OCI-LY7 (cell line): ENCODE measurements at regions not wholly inside any gene's neighbourhood (a gene's known extent, or its start where the extent isn't known, plus 50 kb on each side); places are given as distances from the start of the nearest gene placed in this dataset.

Source experiments
- CTCF ChIP-seq: fragments of 200-600 bp; sonication (generic); conservative IDR thresholded peaks from 2 replicates; pipeline ENCODE4 v1.5.1; 2014; ENCODE audit warnings: mild to moderate bottlenecking, antibody characterized with exemption, low read length, moderate library complexity, mixed read lengths
- EZH2phosphoT487 ChIP-seq: fragments of 200-600 bp; sonication (generic); IDR thresholded peaks from 2 replicates; pipeline ENCODE4 v1.6.1; 2018; ENCODE audit warnings: low read depth, borderline replicate concordance, mild to moderate bottlenecking, mixed run types, antibody characterized with exemption, low read length, moderate library complexity, mixed read lengths

GRCh38 chr20:6623989-6624388, 143.5 kb upstream of the BMP2 start:
- no peak for TF ChIP-seq CTCF
- TF ChIP-seq EZH2phosphoT487 = no peak
